IPS-20b (cell line): ENCODE measurements at regions not wholly inside any gene's neighbourhood (a gene's known extent, or its start where the extent isn't known, plus 50 kb on each side); places are given as distances from the start of the nearest gene placed in this dataset.

Source experiments
- H3K27ac ChIP-seq: one replicate; pipeline ENCODE4 v1.5.1; 2013; ENCODE audit warnings: low read length
- H3K27me3 ChIP-seq: 2 replicates; pipeline ENCODE4 v1.6.1; 2013; ENCODE audit warnings: mild to moderate bottlenecking, low read length, inconsistent platforms; ENCODE audit not compliant: insufficient read depth
- H3K36me3 ChIP-seq: 2 replicates; pipeline ENCODE4 v1.6.1; 2013; ENCODE audit warnings: low read depth, mild to moderate bottlenecking, inconsistent platforms, low read length, moderate library complexity; ENCODE audit not compliant: insufficient read depth
- H3K4me1 ChIP-seq: 2 replicates; pipeline ENCODE4 v1.6.1; 2013; ENCODE audit warnings: mild to moderate bottlenecking, control low read depth, inconsistent platforms, low read length, moderate library complexity; ENCODE audit not compliant: insufficient read depth
- H3K4me3 ChIP-seq: 2 replicates; pipeline ENCODE4 v1.5.1; 2013; ENCODE audit warnings: mild to moderate bottlenecking, low read length, inconsistent platforms
- H3K9ac ChIP-seq: 2 replicates; pipeline ENCODE4 v1.6.1; 2013; ENCODE audit warnings: low read depth, mild to moderate bottlenecking, inconsistent platforms, low read length, moderate library complexity
- H3K9me3 ChIP-seq: 2 replicates; pipeline ENCODE4 v1.6.1; 2013; ENCODE audit warnings: mild to moderate bottlenecking, low read depth, low read length, inconsistent platforms; ENCODE audit not compliant: insufficient read depth

GRCh38 chr10:29849126-29849833 is 210.1 kb downstream of the JCAD start:
- no peaks in the 10 kb centered on the region for H3K36me3 ChIP-seq
- H3K9me3 ChIP-seq = no peaks in the 10 kb centered on the region
- no peak overlapping the region for H3K9ac ChIP-seq
- H3K4me1 ChIP-seq = no peaks in the 10 kb centered on the region
- no peaks in the 10 kb centered on the region for H3K27me3 ChIP-seq
- H3K4me3 ChIP-seq = no peak overlapping the region
- no peak overlapping the region for H3K27ac ChIP-seq

DNA sequence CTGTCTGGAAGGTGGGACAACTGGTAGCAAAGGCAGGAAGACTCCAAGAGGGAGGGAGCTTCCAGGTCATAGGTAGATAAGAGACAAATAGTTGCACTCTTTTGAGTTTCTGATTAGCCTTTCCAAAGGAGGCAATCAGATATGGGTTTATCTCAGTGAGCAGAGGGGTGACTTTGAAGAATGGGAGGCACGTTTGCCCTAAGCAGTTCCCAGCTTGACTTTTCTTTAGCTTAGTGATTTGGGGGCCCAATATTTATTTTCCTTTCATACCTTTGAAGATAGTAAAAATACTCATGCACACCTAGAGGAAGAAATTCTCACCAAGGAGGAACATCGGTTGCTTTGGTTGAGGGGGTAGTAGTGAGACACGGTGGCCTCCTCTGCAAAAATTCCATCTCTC is 212.1 kb upstream of the SVIL start:
- Histone ChIP-seq H3K27ac (no peak overlapping the region), H3K36me3 (no peaks in the 10 kb centered on the region), H3K27me3 (no peaks in the 10 kb centered on the region), H3K9ac (no peak overlapping the region), H3K4me1 (no peaks in the 10 kb centered on the region), H3K9me3 (no peaks in the 10 kb centered on the region), H3K4me3 (no peak overlapping the region)

- Histone ChIP-seq H3K36me3 (no peaks in the 10 kb centered on the region), H3K9me3 (no peaks in the 10 kb centered on the region), H3K27me3 (no peaks in the 10 kb centered on the region), H3K9ac (no peak overlapping the region), H3K4me1 (no peaks in the 10 kb centered on the region), H3K27ac (no peak overlapping the region), H3K4me3 (no peak overlapping the region)
Measured at GRCh38 chr10:29845166-29845565, 210.4 kb upstream of the SVIL start.

GRCh38 chr10:29843143-29843542 is 208.4 kb upstream of the SVIL start:
- no peak overlapping the region for H3K9ac ChIP-seq
- H3K4me3 ChIP-seq = no peak overlapping the region
- H3K27me3 ChIP-seq = no peaks in the 10 kb centered on the region
- no peak overlapping the region for H3K27ac ChIP-seq
- peaks cover 7% of the 10 kb centered on the region; the same call in 1 of the 2 replicates for H3K4me1 ChIP-seq
- H3K9me3 ChIP-seq = no peaks in the 10 kb centered on the region
- H3K36me3 ChIP-seq = no peaks in the 10 kb centered on the region

DNA sequence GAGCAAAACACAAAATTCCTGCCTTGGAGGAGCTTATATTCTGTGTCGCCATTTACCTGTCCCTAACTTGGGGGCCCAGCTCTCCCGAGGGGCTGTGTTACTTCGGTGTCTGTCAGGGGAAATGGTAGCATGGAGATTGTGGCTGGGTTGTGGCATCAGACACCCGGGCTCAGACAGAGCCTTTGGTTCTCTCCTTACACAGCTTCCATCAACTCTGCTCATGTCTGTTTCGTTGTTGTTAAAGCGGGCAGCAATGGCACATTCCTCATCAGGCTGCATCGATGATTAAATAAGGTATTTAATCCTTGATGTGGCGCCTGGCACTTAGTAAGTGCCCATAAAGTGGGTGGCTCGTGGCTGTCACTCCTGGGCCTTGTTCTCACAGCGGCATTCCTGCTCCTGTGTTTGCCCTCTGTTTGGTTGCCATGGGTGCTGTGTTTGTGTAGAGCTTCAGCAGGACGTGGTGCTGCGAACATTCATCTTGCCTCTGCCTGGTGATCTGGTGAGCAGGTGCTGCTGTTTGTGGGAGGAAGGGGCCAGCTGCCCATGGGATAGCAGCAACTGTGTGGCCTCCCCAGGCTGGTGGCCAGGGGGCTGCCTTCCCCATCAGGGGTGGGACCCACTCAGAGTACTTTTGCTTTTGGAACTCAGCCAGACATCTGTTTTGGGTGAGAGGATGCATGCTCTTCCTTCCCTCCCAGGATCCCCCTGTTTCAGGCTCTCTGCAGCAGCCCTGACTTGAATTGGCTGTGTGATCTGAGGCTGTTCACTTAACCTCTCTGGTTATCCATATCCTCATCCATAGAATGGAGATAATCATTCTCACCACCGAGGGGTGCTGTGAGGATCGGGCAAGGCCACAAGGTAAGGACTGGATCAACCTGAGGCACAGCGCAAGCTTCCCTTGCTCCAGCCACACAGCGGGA is 207.2 kb upstream of the SVIL start:
- Histone ChIP-seq H3K9ac (no peak overlapping the region), H3K36me3 (no peaks in the 10 kb centered on the region), H3K27me3 (no peaks in the 10 kb centered on the region), H3K9me3 (no peaks in the 10 kb centered on the region), H3K27ac (no peak overlapping the region), H3K4me1 (peaks cover 7% of the 10 kb centered on the region; the same call in 1 of the 2 replicates), H3K4me3 (no peak overlapping the region)

GRCh38 chr10:29840516-29841276 is 205.9 kb upstream of the SVIL start:
- Histone ChIP-seq H3K27ac (no peak overlapping the region), H3K4me1 (peaks cover 7% of the 10 kb centered on the region; the same call in 1 of the 2 replicates), H3K9ac (no peak overlapping the region)

GRCh38 chr10:29839826-29840515 is 205.2 kb upstream of the SVIL start:
- no peak overlapping the region for H3K9ac ChIP-seq
- no peaks in the 10 kb centered on the region for H3K36me3 ChIP-seq
- peaks cover 7% of the 10 kb centered on the region; the same call in 1 of the 2 replicates for H3K4me1 ChIP-seq
- no peaks in the 10 kb centered on the region for H3K27me3 ChIP-seq
- H3K27ac ChIP-seq = no peak overlapping the region
- no peak overlapping the region for H3K4me3 ChIP-seq
- H3K9me3 ChIP-seq = no peaks in the 10 kb centered on the region

More at GRCh38 chr10:29840516-29841276, 205.9 kb upstream of the SVIL start:
- no peak overlapping the region for H3K4me3 ChIP-seq
- H3K27me3 ChIP-seq = no peaks in the 10 kb centered on the region
- no peaks in the 10 kb centered on the region for H3K36me3 ChIP-seq
- H3K9me3 ChIP-seq = no peaks in the 10 kb centered on the region

GRCh38 chr10:29838539-29838938 is 203.8 kb upstream of the SVIL start:
- H3K9ac ChIP-seq = no peak overlapping the region
- H3K27me3 ChIP-seq = no peaks in the 10 kb centered on the region
- H3K27ac ChIP-seq = no peak overlapping the region
- no peaks in the 10 kb centered on the region for H3K9me3 ChIP-seq
- peaks cover 7% of the 10 kb centered on the region; the same call in 1 of the 2 replicates for H3K4me1 ChIP-seq
- H3K36me3 ChIP-seq = no peaks in the 10 kb centered on the region
- no peak overlapping the region for H3K4me3 ChIP-seq

GRCh38 chr10:29837586-29837985 is 202.8 kb upstream of the SVIL start:
- Histone ChIP-seq H3K27me3 (no peaks in the 10 kb centered on the region), H3K4me3 (no peak overlapping the region), H3K4me1 (peaks cover 7% of the 10 kb centered on the region; the same call in 1 of the 2 replicates), H3K9ac (no peak overlapping the region), H3K36me3 (no peaks in the 10 kb centered on the region), H3K27ac (no peak overlapping the region), H3K9me3 (no peaks in the 10 kb centered on the region)

- no peaks in the 10 kb centered on the region for H3K27me3 ChIP-seq
- H3K27ac ChIP-seq = no peak overlapping the region
- H3K9me3 ChIP-seq = no peaks in the 10 kb centered on the region
- H3K36me3 ChIP-seq = no peaks in the 10 kb centered on the region
- no peak overlapping the region for H3K9ac ChIP-seq
- no peak overlapping the region for H3K4me3 ChIP-seq
- peaks cover 7% of the 10 kb centered on the region; the same call in 1 of the 2 replicates for H3K4me1 ChIP-seq
Measured at GRCh38 chr10:29836396-29836795, 201.6 kb upstream of the SVIL start.

DNA sequence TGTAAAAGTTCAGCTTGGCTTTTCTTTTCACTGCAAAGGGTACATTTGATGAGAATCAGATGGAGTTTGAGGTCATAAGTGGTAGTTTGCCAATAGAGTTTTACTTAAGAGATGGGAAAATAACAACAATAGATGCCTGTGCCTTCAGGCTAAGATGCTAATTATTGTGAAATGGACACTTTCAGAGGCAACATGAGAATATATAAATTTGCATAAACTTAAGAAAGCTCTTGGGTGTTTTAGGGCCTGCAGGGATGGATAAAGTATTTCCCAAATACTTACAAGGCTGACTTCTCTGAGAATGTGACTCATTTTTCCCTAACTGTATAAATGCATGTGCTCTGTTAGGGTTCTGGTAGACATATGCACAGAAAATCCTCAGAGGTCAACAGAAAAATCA is 200.3 kb upstream of the SVIL start:
- H3K27ac ChIP-seq = no peak overlapping the region
- H3K4me1 ChIP-seq = peaks cover 7% of the 10 kb centered on the region; the same call in 1 of the 2 replicates
- H3K9me3 ChIP-seq = no peaks in the 10 kb centered on the region
- no peaks in the 10 kb centered on the region for H3K36me3 ChIP-seq
- no peak overlapping the region for H3K4me3 ChIP-seq
- no peak overlapping the region for H3K9ac ChIP-seq
- no peaks in the 10 kb centered on the region for H3K27me3 ChIP-seq
